RWPE1 (cell line): ENCODE measurements at regions not wholly inside any gene's neighbourhood (a gene's known extent, or its start where the extent isn't known, plus 50 kb on each side); places are given as distances from the start of the nearest gene placed in this dataset.

Experiments used
- CTCF ChIA-PET: fragments of 350-600 bp; sonication (Branson Sonifier 250); formaldehyde crosslinking; extraction: SDS; loops from one replicate; lab custom pipeline; 2021; lab: Yijun Ruan, JAX
- POLR2A ChIA-PET: fragments of 400-600 bp; formaldehyde crosslinking; extraction: SDS; loops from one replicate; lab custom pipeline; 2020; ENCODE audit warnings: antibody characterized with exemption; ENCODE audit not compliant: low non-redundant PET; lab: Yijun Ruan, JAX
- DNase-seq: peaks from one replicate; pipeline ENCODE4 v3.0.0; 2012; ENCODE audit warnings: low spot score
- H3K27ac ChIP-seq: fragments of 450-650 bp; 2 replicates; pipeline ENCODE4 v1.5.1; 2017
- TF ChIP-seq, protein P1 (sequence below): fragments of 450-650 bp; conservative IDR thresholded peaks from 2 replicates; pipeline ENCODE4 v1.5.1; 2017; ENCODE audit warnings: low read depth, mild to moderate bottlenecking

DNA sequence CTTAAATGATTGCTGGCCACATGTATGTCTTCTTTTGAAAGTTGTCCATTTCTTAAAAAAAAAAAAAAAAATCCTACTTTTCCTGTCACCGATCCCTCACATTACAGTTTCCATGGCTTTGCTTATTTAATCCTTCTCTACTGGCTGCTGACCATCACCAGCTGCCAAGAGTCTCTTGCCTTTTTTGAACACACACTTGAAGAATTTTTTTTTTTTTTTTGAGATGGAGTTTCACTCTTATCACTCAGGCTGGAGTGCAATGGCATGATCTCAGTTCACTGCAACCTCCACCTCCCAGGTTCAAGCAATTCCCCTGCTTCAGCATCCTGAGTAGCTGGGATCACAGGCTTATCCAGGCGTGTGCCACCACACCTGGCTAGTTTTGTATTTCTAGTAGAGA, 134.0 kb downstream of the ANXA5 start:
- POLR2A ChIA-PET: no interaction called here
- CTCF ChIA-PET: no interaction called here
- TF ChIP-seq, protein P1, sequence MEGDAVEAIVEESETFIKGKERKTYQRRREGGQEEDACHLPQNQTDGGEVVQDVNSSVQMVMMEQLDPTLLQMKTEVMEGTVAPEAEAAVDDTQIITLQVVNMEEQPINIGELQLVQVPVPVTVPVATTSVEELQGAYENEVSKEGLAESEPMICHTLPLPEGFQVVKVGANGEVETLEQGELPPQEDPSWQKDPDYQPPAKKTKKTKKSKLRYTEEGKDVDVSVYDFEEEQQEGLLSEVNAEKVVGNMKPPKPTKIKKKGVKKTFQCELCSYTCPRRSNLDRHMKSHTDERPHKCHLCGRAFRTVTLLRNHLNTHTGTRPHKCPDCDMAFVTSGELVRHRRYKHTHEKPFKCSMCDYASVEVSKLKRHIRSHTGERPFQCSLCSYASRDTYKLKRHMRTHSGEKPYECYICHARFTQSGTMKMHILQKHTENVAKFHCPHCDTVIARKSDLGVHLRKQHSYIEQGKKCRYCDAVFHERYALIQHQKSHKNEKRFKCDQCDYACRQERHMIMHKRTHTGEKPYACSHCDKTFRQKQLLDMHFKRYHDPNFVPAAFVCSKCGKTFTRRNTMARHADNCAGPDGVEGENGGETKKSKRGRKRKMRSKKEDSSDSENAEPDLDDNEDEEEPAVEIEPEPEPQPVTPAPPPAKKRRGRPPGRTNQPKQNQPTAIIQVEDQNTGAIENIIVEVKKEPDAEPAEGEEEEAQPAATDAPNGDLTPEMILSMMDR: no peak
- DNase-seq: no peak
- H3K27ac ChIP-seq: no peak overlapping the region

DNA sequence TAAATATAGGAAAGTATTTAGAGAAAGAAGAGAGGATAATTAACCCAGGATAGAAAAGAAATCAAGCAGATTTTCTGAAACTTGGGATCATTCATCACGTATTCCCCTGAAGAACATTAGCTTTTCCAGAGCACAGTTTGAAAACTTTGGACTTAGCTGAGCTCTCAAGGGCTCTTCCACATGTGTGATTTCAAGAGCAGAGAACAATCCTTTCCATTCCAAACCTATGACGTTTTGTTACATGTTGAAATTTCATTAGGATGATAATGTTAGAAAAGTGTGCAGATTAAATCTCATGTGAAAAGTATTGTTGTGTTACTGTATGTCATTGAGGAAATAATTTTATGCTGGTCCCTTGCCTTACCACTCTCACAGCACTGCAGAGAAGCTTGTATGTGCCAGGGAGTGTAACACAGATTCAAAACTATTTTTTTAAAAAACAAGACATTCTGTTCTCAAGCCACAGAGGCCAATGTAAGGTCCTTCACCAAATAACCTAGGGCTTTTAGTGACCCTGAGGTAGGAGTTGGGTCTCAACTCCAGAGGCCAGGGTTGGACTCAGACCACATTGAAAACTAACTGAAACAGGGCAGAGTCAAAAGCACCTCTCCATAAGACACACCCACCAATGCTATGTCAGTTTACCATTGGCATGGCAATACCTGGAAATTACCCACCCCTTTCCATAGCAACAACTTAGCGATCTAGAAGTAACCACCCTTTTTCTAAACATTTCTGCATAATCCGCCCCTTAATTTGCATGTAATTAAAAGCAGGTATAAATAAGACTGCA, 141.3 kb downstream of the ANXA5 start:
- TF ChIP-seq, protein P1: no peak
- ChIA-PET POLR2A (no interaction called here), CTCF (no interaction called here)
- no peak for DNase-seq
- H3K27ac ChIP-seq: no peak overlapping the region

DNA sequence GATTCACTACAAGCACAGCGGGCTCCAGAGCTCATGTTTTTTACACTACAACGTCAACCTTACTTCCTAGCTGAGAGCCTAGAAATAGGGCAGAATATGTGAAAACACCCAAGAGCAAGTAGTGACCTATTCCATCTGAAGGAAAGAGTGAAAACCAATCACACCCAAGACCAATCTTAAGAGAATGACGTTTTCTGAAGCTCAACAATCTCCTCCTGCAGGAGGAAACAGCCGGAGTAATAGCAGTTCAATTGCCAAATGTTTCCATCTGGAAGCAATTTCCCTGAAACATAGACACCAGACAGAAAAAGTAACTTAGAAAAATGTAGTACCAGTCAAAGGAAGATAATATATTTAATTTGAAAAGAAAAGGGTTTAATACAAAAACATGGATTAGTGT, 142.4 kb downstream of the ANXA5 start:
- H3K27ac ChIP-seq: no peak overlapping the region
- POLR2A ChIA-PET: no interaction called here
- DNase-seq: no peak
- TF ChIP-seq, protein P1: no peak
- CTCF ChIA-PET: interaction anchor here (0.6 to 0.7 kb wide), 2 partner anchors 24 to 183 kb away, joined by 3 to 4 read pairs; no protein-coding TSS in a partner anchor

DNA sequence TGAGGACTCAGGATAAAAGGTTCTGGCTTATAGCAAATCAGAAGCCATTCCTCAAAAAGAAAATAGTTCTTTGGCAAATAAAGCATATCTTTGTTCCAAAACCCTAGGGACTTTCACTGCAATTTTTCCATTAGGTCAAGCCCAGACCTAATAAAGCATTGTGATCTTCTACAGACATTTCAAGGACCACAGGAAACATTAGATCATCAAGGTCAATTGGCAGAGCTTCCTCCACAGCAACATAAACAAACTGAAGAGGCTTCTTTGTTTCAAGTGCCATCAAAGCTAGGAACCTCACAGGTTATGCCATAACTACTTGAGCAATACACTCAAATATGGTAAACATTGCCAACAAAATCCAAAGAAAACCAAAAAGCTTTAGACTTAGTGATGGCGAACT, 144.9 kb downstream of the ANXA5 start:
- POLR2A ChIA-PET: no interaction called here
- DNase-seq: no peak
- TF ChIP-seq, protein P1: no peak
- CTCF ChIA-PET: interaction anchor here (0.7 kb wide), 2 partner anchors 136 to 1626 kb away, joined by 3 read pairs; no protein-coding TSS in a partner anchor
- H3K27ac ChIP-seq: no peak overlapping the region

DNA sequence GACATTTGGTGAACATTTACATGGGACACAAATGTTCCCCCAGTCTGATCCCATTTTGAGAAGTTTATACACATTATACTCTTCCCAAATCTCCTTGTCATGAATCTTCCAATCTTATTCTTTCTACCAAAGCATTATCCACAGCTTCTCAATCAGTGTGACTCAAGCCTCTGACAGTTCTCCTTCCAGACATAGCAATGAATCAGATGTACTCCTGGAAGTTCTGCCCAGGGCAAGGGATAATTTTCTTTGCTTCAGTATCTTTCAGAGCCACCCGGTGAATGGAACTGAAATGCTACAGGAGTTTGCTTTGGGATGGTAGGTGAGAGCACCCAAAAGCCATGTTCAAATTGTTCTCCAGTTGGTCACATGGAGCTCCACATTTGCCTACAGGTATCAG, 145.5 kb downstream of the ANXA5 start:
- ChIA-PET CTCF (no interaction called here), POLR2A (no interaction called here)
- no peak overlapping the region for H3K27ac ChIP-seq
- peak; percentile 19 for DNase-seq
- TF ChIP-seq, protein P1: no peak

DNA sequence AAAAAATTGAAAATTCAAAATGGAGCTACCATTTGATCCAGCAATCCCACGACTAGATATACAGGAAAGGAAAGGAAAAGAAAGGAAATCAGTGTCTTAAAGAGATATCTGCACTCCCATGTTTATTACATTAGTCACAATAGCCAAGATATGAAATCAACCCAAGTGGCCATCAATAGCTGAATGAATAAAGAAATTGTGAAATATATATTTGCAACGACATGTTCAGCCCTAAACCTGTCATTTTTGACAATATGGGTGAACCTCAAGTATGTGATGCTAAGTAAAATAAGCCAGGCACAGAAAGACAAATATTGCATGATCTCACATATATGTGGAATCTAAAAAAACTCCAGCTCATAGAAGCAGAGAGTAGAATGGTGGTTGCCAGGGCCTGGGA, 155.1 kb downstream of the ANXA5 start:
- TF ChIP-seq, protein P1: no peak
- no peak overlapping the region for H3K27ac ChIP-seq
- DNase-seq: no peak
- ChIA-PET CTCF (interaction anchor here (1.0 kb wide), 1 partner anchor 171 kb away, joined by 3 read pairs; no protein-coding TSS in a partner anchor), POLR2A (no interaction called here)
